ENCODE measurements at regions not wholly inside any gene's neighbourhood (a gene's known extent, or its start where the extent isn't known, plus 50 kb on each side); places are given as distances from the start of the nearest gene placed in this dataset.

DNA sequence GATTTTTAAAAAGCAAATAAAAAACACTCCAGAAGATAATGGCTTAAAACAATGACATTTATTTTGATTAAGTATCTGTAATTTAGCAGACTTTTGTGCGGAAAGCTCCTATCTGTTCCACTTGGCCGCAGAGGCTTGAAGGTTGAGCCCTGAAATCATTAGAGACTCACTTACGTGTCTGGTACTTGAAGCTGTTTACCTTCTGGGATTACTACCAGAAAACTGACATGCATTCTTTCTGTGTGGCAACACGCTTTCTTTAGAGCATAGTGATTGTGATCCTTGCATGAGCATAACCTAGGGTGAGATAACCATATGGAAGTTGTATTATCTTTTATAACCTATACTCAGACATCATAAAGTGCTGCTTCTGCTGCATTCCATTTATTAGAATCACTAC lies 298.5 kb downstream of the SI start:
- TF ChIP-seq CTCF (IDR thresholded peaks at IDR 0.05), result no peak
- no peak for TF ChIP-seq EZH2 (IDR thresholded peaks at IDR 0.05; ENCODE audit: borderline replicate concordance, insufficient read depth, low read depth, low read length, poor library complexity, severe bottlenecking)

Measured in B cell (primary cell).